Activated CD4-positive, alpha-beta T cell treated with anti-CD3 and anti-CD28 coated beads, Interleukin-2, amount 50 U/mL, for 48 hours (primary cell): ENCODE measurements at regions not wholly inside any gene's neighbourhood (a gene's known extent, or its start where the extent isn't known, plus 50 kb on each side); places are given as distances from the start of the nearest gene placed in this dataset.
A peak's percentile ranks its signal among the peaks of the same experiment; 100 is the strongest.

ENCODE experiments used
- DNase-seq, 2 experiments: peaks; one replicate each; pipeline ENCODE4 v3.0.0-alpha.2; 2020

DNA sequence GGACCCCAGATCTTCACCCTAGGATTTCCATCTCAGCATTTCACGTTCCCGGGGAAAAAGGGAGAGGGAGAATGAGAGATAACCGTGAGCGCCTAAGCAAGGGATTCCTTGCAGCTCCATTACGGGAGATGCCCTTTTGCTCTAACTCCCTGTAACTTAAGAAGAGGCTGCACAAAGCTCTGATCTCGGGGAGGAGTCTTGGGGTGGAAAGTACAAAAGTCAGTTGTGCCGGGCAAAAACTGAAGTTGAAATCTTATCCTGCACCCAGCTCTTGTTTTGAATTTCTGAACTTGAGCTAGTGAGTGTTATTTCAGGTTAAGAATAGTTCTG lies 256.4 kb upstream of the SOX21 start:
- DNase-seq = no peak

DNA sequence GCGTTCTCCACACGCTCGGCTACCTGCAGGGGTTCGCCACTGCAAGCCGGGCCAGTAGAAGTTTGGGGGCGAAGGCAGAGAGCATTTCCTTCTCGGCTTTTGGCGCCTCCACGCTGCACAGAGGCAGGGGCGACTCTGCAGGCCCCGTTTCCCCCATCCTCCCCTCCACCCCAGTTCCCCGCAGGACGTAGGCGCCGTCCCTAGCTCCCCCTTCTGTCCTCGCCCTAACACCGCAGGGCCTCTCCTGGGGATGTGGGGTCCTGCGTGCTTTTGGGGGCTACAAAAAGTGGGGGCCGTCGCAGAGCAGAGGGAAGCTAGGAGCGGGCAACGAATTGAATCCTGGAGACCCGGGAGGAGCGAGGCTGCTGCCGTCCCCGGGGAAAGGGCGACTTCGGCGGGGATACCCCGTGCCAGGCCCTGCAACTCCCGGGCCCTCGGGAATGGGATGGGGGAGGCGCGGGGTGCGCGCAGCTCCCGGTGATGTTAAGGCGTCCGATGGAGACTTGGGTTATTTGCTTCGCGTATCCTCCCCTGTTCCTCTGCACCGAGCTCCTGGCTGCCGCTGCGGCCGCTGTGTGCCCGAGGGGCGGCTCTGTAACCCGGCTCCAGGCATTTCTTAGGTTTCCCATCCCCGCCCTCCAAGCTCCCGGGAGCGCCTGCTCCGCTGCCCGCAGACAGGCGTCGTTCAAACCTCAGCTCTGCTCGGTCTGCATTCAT lies 255.9 kb upstream of the SOX21 start:
- no peak for DNase-seq

DNA sequence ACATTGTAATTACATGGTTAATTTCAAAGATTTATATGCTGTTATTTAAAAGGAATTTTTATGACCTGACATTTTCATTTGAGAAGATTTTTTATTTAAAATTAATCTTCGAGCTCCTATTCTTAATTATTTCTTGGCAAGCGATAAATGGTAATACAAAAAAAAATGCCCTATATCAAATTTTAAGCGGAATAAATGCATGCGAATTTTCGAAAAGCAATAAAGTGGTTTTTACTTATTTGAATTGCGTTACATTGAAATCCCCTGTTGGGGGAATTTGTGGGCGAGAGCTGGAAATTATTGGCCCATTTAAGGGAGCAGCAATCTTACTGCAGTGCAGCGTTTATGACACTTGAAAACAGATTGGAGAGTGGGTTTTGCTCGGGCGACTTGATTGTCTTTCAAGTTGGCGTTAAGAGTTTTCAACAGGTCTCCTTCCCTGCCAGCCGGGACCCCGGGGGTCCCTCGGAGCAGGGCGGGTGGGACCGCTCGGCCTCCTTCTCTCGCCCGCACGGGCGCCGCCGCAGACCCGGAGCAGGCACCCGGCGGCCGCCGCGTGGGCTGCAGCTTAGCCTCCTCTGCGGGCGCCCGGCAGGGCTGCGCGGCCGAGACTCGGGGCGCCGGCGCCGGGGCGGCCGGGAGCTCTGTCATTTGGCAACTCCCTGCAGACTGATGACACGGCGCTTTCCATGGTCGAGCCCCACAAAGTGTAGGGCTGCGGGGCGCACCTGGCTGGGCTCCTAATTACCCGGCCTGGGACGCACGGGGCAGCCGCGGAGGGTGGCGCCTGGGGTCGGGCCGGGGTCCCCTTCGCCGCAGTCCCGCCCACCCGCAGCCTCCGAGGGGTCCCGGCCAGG lies 255.1 kb upstream of the SOX21 start:
- peak; percentile 19 to 35 for DNase-seq

DNA sequence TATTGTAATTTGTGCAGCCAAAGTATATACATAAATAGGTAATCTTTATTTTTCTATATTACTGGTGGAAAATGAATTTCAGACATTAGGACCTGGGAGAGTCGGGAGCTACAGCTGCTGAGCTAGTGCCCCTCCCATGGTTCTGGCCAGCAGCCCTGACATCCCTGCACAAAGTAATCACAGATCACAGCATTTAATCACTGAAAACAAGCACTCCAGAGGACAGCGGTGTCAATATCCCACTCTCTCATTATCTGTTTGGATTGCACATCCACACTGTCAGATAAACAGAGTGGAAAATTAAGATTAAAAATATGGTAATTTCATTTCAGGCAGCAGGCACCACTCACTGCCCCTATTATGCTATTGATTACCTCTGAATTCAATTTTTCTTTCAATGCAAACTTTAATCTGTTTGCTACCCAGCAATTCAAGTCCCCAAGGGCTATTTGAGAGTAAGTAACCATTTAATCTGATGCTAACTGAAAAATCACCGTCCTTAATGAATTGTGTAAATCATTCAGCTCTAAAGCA lies 254.1 kb upstream of the SOX21 start:
- no peak for DNase-seq

DNA sequence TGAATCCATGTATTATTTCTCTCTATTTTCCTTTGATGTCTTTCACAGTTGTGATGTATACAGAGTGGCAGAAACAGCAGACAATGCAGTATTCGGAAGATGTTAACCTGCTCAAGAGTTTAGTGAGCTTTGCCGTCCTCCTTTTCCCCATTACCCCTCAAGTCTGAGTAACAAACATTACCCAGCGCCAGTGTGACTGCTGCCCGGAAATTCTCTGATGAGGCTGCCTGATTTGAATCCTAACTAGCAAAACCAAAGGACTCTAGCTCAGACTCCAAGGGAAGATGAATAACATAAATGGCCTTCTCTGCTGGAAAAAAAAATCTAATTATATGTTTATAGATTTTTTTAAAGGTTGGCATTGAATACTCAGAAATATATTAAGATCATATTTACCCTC lies 247.3 kb upstream of the SOX21 start:
- DNase-seq = no peak

DNA sequence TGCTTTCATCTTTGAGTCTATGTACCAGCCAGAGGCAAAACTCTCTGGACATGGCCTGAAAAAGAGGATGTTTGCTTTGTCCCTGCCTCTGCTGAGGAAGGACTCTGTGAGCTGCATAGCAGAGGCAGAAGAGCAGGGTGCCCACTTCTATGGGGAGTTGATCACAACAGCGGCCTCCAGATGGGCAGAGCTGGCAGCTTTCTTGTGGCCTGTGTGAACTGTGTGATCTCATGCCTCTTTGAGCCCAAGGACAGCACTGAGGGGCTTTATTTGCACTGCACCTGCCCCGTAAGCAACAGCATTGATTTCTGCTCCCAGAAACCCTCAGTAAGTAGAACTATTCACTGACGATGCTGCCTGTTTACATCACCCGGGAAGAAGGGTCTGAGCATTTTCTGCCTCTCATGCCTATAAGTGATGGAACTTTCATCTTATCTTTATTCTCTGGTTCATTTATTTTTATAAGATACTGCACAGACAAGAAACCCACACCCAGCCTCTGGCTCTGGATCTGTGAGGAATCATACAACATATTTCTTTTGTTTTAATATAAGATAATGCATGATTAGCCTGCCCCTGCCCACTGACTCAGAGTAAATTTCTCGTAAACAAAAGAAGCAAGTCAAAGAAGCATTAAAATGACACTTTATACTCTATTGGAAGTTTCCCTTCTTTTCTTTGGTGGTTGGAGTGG lies 244.2 kb upstream of the SOX21 start:
- no peak for DNase-seq

DNA sequence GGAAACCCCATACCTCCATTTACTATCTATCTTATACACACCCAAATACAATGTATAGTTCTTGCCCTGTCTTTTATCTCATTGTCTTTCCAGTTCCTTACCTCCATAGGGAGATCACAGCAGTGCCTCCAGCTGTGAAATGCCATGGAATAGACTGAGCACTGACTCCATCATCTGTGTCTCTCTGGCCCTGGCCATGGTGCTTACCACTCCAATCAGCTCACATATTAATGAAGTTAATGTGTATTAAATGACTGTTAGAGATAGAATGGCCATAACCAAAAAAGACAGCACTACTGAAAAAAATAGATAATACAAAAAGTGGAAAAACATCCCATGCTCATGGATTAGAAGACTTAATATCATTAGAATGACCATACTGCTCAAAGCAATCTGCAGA lies 240.4 kb upstream of the SOX21 start:
- DNase-seq = no peak

DNA sequence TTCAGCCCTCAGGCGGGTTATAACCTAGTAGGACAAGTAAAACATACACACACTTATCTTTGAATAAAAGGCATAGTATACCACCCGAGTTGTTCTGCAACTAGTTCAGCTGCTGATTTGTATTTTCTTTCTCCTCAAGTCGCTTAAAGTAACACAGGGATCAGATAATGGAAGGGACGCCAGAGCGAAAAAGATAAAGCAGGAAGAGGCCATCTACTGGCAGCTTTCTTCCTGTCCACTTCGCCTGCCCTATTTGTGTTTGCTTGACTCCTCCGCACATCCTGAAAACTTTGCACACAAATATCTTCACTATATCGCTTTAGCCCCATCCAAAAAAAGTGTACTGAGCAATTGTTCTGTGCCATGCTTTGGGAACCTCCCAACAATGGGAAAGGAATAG lies 238.0 kb upstream of the SOX21 start:
- DNase-seq = no peak

DNA sequence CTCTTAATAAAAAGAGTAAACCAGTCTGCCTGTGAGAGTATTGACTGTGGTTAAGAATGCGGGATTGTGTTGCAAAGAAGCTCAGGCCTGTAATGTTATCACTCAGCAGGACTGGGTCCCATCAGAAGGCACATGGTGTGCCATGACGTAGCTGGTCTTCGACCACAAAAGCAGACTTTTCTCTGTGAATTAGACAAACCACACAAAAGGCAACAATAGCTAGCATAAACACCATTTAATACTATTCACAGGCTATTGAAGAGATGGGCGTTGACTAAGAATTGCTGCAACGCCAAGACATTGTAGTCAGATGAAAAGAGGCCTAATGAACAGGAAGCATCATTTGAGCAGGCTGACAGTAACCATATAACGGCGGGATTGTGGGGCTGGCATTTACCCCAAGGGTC lies 235.6 kb upstream of the SOX21 start:
- DNase-seq = no peak

DNA sequence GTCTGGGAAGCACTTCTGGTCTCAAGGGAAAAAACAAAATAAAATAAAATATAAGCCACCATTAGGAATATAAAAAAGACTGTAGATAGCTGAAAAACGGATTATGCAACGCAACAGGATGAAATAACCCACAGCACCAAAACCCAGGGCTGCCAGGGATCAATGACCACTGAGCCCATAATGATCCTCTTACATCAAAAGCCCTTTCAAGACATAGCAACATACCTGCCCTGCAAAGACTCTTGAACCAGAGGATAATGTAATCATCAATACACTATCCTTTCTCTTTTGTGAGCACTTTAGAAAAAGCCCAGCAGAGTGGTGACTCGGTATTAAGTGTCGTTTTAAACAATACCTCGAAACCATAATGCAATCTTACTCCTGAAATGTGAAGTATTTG lies 235.0 kb upstream of the SOX21 start:
- no peak for DNase-seq

DNA sequence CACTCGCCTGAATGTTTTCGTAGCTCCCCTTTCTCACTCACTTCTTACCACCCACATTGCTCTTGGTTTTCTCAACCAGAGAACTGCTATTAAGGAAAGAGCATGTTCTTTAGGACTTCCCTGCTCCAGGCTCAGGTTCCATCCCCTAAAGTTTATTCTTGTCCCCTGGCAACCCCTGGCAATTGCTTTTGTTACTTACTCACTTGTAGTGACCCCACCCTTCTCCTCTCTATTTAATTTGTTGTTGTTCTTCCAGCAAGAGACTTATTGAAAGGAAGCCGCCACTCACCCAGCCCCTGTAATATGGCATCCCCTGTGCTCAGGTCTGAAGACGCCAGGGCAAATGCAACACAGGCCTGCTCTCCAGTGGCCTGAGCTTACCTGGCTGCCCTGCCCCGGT lies 233.7 kb upstream of the SOX21 start:
- DNase-seq = no peak

DNA sequence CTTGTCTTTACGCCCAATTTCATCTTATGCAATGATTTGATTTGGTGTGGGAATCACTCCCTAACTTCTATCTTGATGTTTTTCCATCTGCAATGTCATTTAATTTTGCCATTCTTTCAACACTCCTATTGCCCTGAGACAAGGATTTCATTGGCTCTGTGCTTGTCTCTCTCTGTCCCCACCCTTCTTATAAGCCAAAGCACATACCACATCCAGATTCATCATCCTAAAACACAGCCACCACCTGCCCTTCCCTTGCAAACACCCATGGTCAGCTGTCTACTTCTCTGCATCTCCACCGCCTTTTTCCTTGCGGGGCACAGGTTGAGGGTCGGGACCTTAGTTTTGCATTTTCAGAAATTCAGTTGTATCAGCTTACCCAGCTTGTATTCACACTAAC lies 225.8 kb upstream of the SOX21 start:
- no peak for DNase-seq

DNA sequence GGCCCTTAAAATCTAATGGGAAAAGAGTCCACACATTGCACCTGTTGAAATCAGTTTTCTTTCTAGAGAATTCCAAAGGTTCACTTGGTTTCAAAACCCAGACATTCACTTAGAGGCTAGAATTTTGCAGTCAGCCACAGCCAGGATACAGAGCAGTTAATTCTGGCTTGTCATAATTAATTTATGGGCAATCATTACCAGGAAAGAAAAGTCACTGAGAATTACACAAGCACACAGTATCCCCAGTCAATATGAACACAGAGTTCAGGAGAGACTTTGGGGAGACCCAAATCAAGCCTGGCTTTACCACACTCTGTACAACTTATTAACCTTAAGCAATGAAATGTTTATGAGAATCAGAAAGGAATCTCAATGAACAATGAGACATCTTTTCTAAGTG lies 224.3 kb upstream of the SOX21 start:
- DNase-seq = no peak

DNA sequence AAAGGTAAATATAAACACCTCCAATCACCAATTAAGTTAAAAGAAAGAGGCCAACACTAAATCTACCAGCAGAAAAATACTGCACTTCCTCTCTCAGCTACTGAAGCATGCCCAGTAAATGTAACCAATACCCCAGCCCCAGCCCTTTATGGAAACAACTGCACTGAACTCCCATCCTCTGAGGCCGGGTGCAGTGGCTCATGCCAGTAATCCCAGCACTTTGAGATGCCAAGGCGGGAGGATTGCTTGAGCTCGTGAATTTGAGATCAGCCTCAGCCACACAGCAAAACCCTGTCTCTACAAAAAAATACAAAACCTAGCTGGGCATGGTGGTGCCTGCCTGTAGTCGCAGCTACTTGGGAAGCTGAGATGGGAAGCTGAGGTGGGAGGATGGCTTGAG lies 221.6 kb upstream of the SOX21 start:
- no peak for DNase-seq

DNA sequence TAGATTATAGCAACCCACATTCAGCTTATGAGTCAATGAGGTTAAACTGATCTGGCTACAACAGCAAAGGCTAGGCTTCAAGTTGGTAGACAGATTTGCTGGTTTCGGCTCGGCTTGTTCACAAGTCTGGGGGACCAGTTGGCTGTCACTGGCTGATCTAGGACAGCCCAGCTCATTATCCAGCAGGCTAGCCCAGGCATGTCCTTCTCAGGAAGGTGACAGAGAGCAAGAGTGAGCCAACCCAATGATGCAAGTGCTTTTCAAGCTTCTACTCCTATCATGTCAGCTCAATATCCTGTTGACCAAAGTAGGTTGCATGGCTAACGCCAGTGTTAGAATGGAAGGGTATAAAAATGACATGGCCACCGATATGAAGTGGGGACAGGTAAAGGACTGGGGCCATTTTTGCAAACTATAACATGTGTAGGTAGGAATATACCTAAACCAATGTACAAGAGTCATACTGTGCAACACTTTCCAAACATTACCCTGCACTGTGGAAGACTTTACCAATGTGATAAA lies 220.9 kb upstream of the SOX21 start:
- no peak for DNase-seq

DNA sequence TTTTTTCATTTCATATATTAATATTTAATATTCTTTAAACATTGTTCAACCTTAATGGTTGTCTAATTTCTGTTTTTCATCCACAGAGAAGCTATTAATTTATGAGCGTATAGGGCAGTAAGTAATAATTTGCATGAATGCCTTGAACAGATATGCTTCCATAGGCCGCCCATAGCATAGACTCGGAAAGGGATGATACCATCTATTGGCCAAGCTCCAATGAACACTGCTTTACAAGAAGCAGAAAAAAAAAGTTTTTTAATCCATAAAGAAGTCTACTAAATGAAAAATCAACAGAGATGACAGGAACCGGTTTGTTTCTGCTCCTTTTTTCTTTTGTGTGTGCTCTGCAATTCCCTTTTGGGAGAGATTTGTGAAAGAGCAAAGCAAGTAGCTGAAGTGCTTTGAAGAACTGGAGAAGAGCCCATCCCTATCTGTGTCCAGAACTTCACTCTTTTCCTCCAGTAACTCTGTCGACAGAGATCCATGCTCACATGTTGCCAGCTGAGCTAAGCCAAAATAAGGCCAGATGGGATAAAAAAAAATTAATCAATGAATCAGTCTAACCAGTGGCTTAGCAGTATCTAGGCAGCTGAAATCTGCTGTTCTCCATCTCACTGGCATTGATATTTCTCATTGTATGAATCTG lies 215.9 kb upstream of the SOX21 start:
- no peak for DNase-seq

DNA sequence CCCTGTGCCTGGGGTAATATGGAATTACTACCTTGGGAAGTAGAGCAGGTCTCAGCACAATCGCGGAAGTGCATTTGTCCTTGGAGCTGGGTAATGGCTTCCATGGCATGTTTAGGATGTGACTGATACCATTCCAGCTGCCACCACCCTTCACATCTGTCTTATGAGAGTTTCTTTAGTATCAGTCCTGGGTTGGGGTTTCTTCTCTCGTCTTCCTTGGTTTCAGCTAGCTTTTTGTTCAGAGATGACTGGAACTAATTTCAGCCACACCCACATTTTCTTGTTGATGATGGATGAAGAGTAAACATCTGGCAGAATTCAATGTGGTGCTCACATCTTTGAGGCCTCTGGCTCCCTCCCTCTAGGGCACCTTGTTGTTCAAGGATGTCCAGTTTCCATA lies 212.9 kb upstream of the SOX21 start:
- DNase-seq = no peak

DNA sequence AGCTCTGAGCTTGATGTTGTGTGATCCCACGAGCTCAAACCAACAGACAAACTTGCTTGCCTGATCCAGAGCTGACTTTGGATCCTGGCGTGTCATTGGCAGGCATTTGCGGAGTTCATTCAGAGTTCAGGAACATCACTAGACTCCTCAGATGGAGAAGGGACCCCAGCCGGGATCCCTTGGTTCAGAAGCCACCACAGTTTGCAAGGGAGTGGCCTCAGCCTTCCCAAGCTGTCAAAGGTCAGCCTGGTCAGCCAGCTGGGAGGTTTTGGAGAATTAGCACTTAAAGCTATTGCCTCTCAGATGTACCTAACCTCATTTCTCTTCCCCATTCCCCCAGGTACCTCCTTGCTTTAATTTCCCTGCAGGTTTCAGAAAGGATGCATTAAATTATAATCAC lies 208.8 kb upstream of the SOX21 start:
- DNase-seq = no peak

DNA sequence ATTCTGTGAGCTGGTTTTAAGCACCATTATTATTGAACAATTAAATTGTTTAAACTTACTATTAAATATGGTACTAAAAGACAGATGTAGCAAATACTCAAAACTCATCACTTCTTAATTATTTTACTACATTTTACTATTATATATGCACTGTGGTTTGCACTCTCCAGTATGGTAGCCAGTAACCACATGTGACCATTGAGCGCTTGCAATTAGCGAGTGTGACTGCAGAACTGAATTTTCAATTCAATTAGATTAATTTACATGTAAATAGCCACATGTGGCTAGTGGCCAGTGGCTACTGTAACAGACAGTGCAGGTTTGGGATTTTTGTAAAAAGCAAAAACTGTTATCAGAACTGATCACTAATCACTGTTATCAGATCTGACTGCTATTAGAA lies 208.2 kb upstream of the SOX21 start:
- DNase-seq = no peak

DNA sequence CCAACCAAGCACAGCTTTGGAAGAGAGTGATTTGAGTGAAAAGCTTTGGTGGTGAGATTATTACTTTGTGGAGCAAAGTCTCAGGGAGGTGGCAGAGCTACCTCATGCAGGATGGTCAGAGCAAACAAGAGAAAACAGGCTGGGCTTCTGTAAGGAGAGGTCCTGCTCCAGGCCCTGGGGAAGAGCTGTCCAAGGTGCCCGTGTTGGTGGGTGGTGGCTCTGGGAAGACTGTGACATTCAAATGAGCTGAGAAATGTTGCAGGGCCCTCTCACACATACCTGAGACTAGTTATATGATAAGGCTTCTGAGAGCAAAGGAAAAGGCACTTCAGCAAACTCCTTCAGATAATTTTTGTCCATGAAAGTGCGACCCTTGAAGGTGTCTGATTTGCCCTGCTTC lies 205.5 kb upstream of the SOX21 start:
- no peak for DNase-seq

DNA sequence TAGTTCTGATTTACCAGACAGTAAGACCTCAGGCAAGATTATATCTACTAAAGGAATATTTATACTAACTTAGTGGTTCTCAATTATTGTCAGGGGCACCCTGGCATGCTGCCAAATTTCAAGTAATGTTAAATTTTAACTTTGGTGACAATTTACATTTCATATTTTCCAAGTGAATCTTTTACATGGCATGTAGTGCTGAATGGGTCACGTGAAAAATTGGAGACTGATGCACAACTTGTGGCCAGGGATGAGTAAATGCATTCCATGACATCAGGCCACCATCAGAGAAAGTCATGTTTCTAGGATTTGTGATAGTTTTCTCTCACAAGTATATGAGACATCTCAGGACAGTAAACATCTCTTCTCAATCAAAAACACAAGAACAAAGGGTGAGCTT lies 202.6 kb upstream of the SOX21 start:
- DNase-seq = no peak

DNA sequence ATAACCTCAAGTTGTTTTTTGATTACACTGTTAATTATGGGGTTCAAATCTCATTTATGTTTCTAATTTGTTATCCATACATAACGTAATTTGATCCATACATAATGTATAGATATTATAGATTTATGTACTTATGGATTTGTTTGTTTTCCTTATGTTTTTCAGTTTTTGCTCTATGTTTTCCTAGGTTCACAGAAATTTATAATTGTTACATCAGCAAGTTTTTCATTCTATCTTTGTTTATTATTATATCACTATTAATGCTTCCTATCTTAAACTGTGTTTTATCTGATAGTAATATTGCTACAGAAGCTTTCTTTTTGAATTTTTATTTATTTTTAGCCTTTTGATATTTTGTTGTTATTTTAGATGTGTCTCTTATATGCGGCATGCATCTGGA lies 194.3 kb upstream of the SOX21 start:
- no peak for DNase-seq
